Stomach (tissue), 4 donors: ENCODE measurements at regions not wholly inside any gene's neighbourhood (a gene's known extent, or its start where the extent isn't known, plus 50 kb on each side); places are given as distances from the start of the nearest gene placed in this dataset.

Experiments
- CTCF ChIP-seq, 7 experiments: fragments of 450-650 bp in 4 of 7; fragments of 200-600 bp in 3 of 7; sonication (generic) in 3 of 7; IDR thresholded peaks; one replicate each; pipeline ENCODE4 v1.5.1; 2016 to 2019; ENCODE audit warnings: antibody characterized with exemption in 7 of 7, control low read depth in 2 of 7, mild to moderate bottlenecking in 1 of 7
- EP300 ChIP-seq: sonication (generic); formaldehyde crosslinking; IDR thresholded peaks from one replicate; pipeline ENCODE4 v1.6.1; 2017; ENCODE audit warnings: antibody characterized with exemption

- TF ChIP-seq CTCF (IDR thresholded peaks at IDR 0.05) (no peak), EP300 (no peak)
Observed at GRCh38 chr9:119834064-119834620, 464.9 kb upstream of the BRINP1 start.
